CD4-positive, alpha-beta T cell treated with Interferon gamma for 1 hour (primary cell): ENCODE measurements at regions not wholly inside any gene's neighbourhood (a gene's known extent, or its start where the extent isn't known, plus 50 kb on each side); places are given as distances from the start of the nearest gene placed in this dataset.
"Not testable (repeated sequence)": the region's sequence is repeated elsewhere in the genome, so short reads cannot be mapped to it uniquely, and the experiment has no call there.

Experiments used
- DNase-seq: peaks from one replicate; pipeline ENCODE4 v3.0.0-alpha.2; 2020

- DNase-seq, result no peak
Measured at GRCh38 chr12:19719672-19720071, 280.4 kb downstream of the AEBP2 start.

GRCh38 chr12:19726122-19726521, 286.8 kb downstream of the AEBP2 start:
- no peak for DNase-seq

- DNase-seq, result no peak
Measured at GRCh38 chr12:19726592-19726991, 287.3 kb downstream of the AEBP2 start.

- DNase-seq, result no peak
Measured at GRCh38 chr12:19737019-19737418, 297.7 kb downstream of the AEBP2 start.

- no peak for DNase-seq
Measured at GRCh38 chr12:19739195-19739776, 300.0 kb downstream of the AEBP2 start.

GRCh38 chr12:19740472-19741131, 301.3 kb downstream of the AEBP2 start:
- no peak for DNase-seq

GRCh38 chr12:19741132-19741489, 301.8 kb downstream of the AEBP2 start:
- DNase-seq, result no peak

GRCh38 chr12:19744705-19745218, 305.5 kb downstream of the AEBP2 start:
- DNase-seq, result no peak

- no peak for DNase-seq
Measured at GRCh38 chr12:19746471-19746870, 307.2 kb downstream of the AEBP2 start.

GRCh38 chr12:19749906-19750574, 310.7 kb downstream of the AEBP2 start:
- no peak for DNase-seq

- no peak for DNase-seq
Measured at GRCh38 chr12:19751078-19751477, 311.8 kb downstream of the AEBP2 start.

GRCh38 chr12:19752712-19753111, 313.4 kb downstream of the AEBP2 start:
- no peak for DNase-seq

- DNase-seq, result no peak
Measured at GRCh38 chr12:19755136-19755535, 315.8 kb downstream of the AEBP2 start.

- no peak for DNase-seq
Measured at GRCh38 chr12:19757317-19757877, 318.1 kb downstream of the AEBP2 start.

GRCh38 chr12:19759227-19759626, 319.9 kb downstream of the AEBP2 start:
- DNase-seq, result no peak

GRCh38 chr12:19760611-19761010, 321.3 kb downstream of the AEBP2 start:
- DNase-seq, result no peak

- DNase-seq, result no peak
Measured at GRCh38 chr12:19761463-19761862, 322.2 kb downstream of the AEBP2 start.

- DNase-seq, result no peak
Measured at GRCh38 chr12:19763488-19763887, 324.2 kb downstream of the AEBP2 start.

- DNase-seq, result no peak
Measured at GRCh38 chr12:19764408-19764807, 325.1 kb downstream of the AEBP2 start.

- DNase-seq, result no peak
Measured at GRCh38 chr12:19771858-19772257, 332.6 kb downstream of the AEBP2 start.

- DNase-seq, result no peak
Measured at GRCh38 chr12:19772776-19773175, 333.5 kb downstream of the AEBP2 start.

- DNase-seq, result no peak
Measured at GRCh38 chr12:19775241-19775640, 335.9 kb downstream of the AEBP2 start.

GRCh38 chr12:19775976-19776375, 336.7 kb downstream of the AEBP2 start:
- not testable (repeated sequence) for DNase-seq

- DNase-seq, result no peak
Measured at GRCh38 chr12:19778172-19778571, 338.9 kb downstream of the AEBP2 start.
